Omental fat pad (tissue), 3 donors: ENCODE measurements at regions not wholly inside any gene's neighbourhood (a gene's known extent, or its start where the extent isn't known, plus 50 kb on each side); places are given as distances from the start of the nearest gene placed in this dataset.

Experiments
- ATAC-seq: fragments of 150-250 bp; one replicate; pipeline ENCODE4 v1.9.1; 2016; ENCODE audit warnings: mild to moderate bottlenecking, moderate library complexity; ENCODE audit not compliant: low FRiP score
- DNase-seq: peaks from one replicate; pipeline ENCODE4 v3.0.0-alpha.2; 2019; ENCODE audit warnings: low spot score
- CTCF ChIP-seq, 3 donors: fragments of 450-650 bp; IDR thresholded peaks; one replicate each; pipeline ENCODE4 v1.5.1; 2016 to 2017; ENCODE audit warnings: antibody characterized with exemption in 3 of 3, mild to moderate bottlenecking in 3 of 3, moderate library complexity in 2 of 3

GRCh38 chr9:79210541-79211243 lies 361.1 kb upstream of the TLE4 start:
- ATAC-seq: no peak
- DNase-seq: no peak
- no peak for TF ChIP-seq CTCF (IDR thresholded peaks at IDR 0.05)

GRCh38 chr9:79213417-79214125 lies 358.2 kb upstream of the TLE4 start:
- DNase-seq: no peak
- no peak for TF ChIP-seq CTCF (IDR thresholded peaks at IDR 0.05)
- ATAC-seq: no peak

- no peak for TF ChIP-seq CTCF (IDR thresholded peaks at IDR 0.05)
- DNase-seq (no peak), ATAC-seq (no peak)
Observed at GRCh38 chr9:79215821-79216220, 355.9 kb upstream of the TLE4 start.

GRCh38 chr9:79220251-79220650 lies 351.5 kb upstream of the TLE4 start:
- ATAC-seq: no peak
- no peak for TF ChIP-seq CTCF (IDR thresholded peaks at IDR 0.05)
- no peak for DNase-seq

- no peak for TF ChIP-seq CTCF (IDR thresholded peaks at IDR 0.05)
- DNase-seq (no peak), ATAC-seq (no peak)
Observed at GRCh38 chr9:79220666-79221065, 351.1 kb upstream of the TLE4 start.

GRCh38 chr9:79221084-79221483 lies 350.7 kb upstream of the TLE4 start:
- ATAC-seq (no peak), DNase-seq (no peak)

More at GRCh38 chr9:79221084-79221483, 350.7 kb upstream of the TLE4 start:
- TF ChIP-seq CTCF (IDR thresholded peaks at IDR 0.05): no peak
